H9 (cell line): ENCODE measurements at regions not wholly inside any gene's neighbourhood (a gene's known extent, or its start where the extent isn't known, plus 50 kb on each side); places are given as distances from the start of the nearest gene placed in this dataset.

Experiments
- DNase-seq: peaks from one replicate; pipeline ENCODE4 v3.0.0-alpha.2; 2017
- H2AFZ ChIP-seq: one replicate; pipeline ENCODE4 v1.6.1; 2013; ENCODE audit warnings: mild to moderate bottlenecking, low read length, control low read depth, moderate library complexity
- H2AK5ac ChIP-seq: 2 replicates; pipeline ENCODE4 v1.6.1; 2013; ENCODE audit warnings: low read length, control low read depth, mixed read lengths; ENCODE audit not compliant: insufficient read length
- H2BK120ac ChIP-seq: one replicate; pipeline ENCODE4 v1.6.1; 2013; ENCODE audit warnings: low read depth, mild to moderate bottlenecking, low read length, control low read depth, inconsistent platforms; ENCODE audit not compliant: poor library complexity, severe bottlenecking
- H2BK12ac ChIP-seq: 2 replicates; pipeline ENCODE4 v1.6.1; 2013; ENCODE audit warnings: low read length, control low read depth, mixed read lengths, low read depth; ENCODE audit not compliant: insufficient read length
- H2BK15ac ChIP-seq: 2 replicates; pipeline ENCODE4 v1.6.1; 2013; ENCODE audit warnings: low read depth, low read length, control low read depth
- H2BK20ac ChIP-seq: one replicate; pipeline ENCODE4 v1.6.1; 2013; ENCODE audit warnings: low read depth, mild to moderate bottlenecking, low read length, control low read depth, inconsistent platforms; ENCODE audit not compliant: poor library complexity, severe bottlenecking
- H2BK5ac ChIP-seq: 2 replicates; pipeline ENCODE4 v1.6.1; 2013; ENCODE audit warnings: low read length, control low read depth, mixed read lengths; ENCODE audit not compliant: insufficient read length
- H3K14ac ChIP-seq: 2 replicates; pipeline ENCODE4 v1.6.1; 2013; ENCODE audit warnings: low read length, control low read depth; ENCODE audit not compliant: insufficient read depth
- H3K18ac ChIP-seq: 2 replicates; pipeline ENCODE4 v1.6.1; 2013; ENCODE audit warnings: low read depth, mild to moderate bottlenecking, mixed read lengths, low read length, control low read depth; ENCODE audit not compliant: insufficient read length
- H3K23ac ChIP-seq: 2 replicates; pipeline ENCODE4 v1.6.1; 2013; ENCODE audit warnings: low read length, control low read depth, mixed read lengths, low read depth; ENCODE audit not compliant: insufficient read length
- H3K23me2 ChIP-seq: 2 replicates; pipeline ENCODE4 v1.6.1; 2013; ENCODE audit warnings: low read depth, mild to moderate bottlenecking, mixed read lengths, low read length, control low read depth; ENCODE audit not compliant: insufficient read length, poor library complexity, severe bottlenecking
- H3K27ac ChIP-seq: 2 replicates; pipeline ENCODE4 v1.5.1; 2013; ENCODE audit warnings: low read length, control low read depth, mixed read lengths, low read depth; ENCODE audit not compliant: insufficient read length
- H3K27me3 ChIP-seq: 2 replicates; pipeline ENCODE4 v1.6.1; 2013; ENCODE audit warnings: low read length, control low read depth, inconsistent platforms; ENCODE audit not compliant: insufficient read depth
- H3K4ac ChIP-seq: 2 replicates; pipeline ENCODE4 v1.6.1; 2013; ENCODE audit warnings: low read depth, mild to moderate bottlenecking, control low read depth, inconsistent platforms, low read length, moderate library complexity
- H3K4me1 ChIP-seq: 2 replicates; pipeline ENCODE4 v1.6.1; 2013; ENCODE audit warnings: low read length, control low read depth, inconsistent platforms; ENCODE audit not compliant: insufficient read depth
- H3K4me2 ChIP-seq: 2 replicates; pipeline ENCODE4 v1.6.1; 2013; ENCODE audit warnings: low read length, control low read depth, mixed read lengths; ENCODE audit not compliant: insufficient read length, insufficient read depth
- H3K56ac ChIP-seq: 2 replicates; pipeline ENCODE4 v1.6.1; 2013; ENCODE audit warnings: low read depth, mild to moderate bottlenecking, mixed read lengths, low read length, control low read depth; ENCODE audit not compliant: insufficient read length
- H3K79me1 ChIP-seq: 2 replicates; pipeline ENCODE4 v1.6.1; 2013; ENCODE audit warnings: low read depth, mild to moderate bottlenecking, moderate library complexity, low read length, control low read depth, inconsistent platforms; ENCODE audit not compliant: insufficient read depth, poor library complexity, severe bottlenecking
- H3K79me2 ChIP-seq: 2 replicates; pipeline ENCODE4 v1.6.1; 2013; ENCODE audit warnings: low read length, control low read depth, inconsistent platforms; ENCODE audit not compliant: insufficient read depth
- H3K9ac ChIP-seq: 2 replicates; pipeline ENCODE4 v1.6.1; 2013; ENCODE audit warnings: low read length, control low read depth, mixed read lengths; ENCODE audit not compliant: insufficient read length; ENCODE audit errors: extremely low read depth
- H3K9me3 ChIP-seq: one replicate; pipeline ENCODE4 v1.6.1; 2013; ENCODE audit warnings: low read depth, low read length, inconsistent platforms; ENCODE audit not compliant: control insufficient read depth
- H3T11ph ChIP-seq: one replicate; pipeline ENCODE4 v1.6.1; 2013; ENCODE audit warnings: mild to moderate bottlenecking, low read length, control low read depth, inconsistent platforms
- H4K20me1 ChIP-seq: one replicate; pipeline ENCODE4 v1.6.1; 2013; ENCODE audit not compliant: control insufficient read depth, insufficient read length, insufficient read depth
- H4K5ac ChIP-seq: 2 replicates; pipeline ENCODE4 v1.6.1; 2013; ENCODE audit warnings: low read depth, mild to moderate bottlenecking, mixed read lengths, low read length, control low read depth; ENCODE audit not compliant: insufficient read length
- H4K8ac ChIP-seq: replicated peaks from 2 replicates; pipeline ENCODE4 v1.6.1; 2013; ENCODE audit warnings: low read length, control low read depth, mixed read lengths, low read depth; ENCODE audit not compliant: insufficient read length
- H4K91ac ChIP-seq: 2 replicates; pipeline ENCODE4 v1.6.1; 2013; ENCODE audit warnings: low read depth, mild to moderate bottlenecking, moderate library complexity, mixed read lengths, low read length, control low read depth; ENCODE audit not compliant: insufficient read length
- H3K27ac Mint-ChIP-seq, 3 experiments: 2 replicates in 2 of 3; 3 replicates in 1 of 3; pipeline ENCODE4 v1.8.0; 2020 to 2021; ENCODE audit warnings: mixed read lengths in 3 of 3, mild to moderate bottlenecking in 1 of 3, moderate library complexity in 1 of 3
- H3K27me3 Mint-ChIP-seq: 2 replicates; pipeline ENCODE4 v1.8.0; 2021; ENCODE audit warnings: low read depth, mild to moderate bottlenecking, moderate library complexity, mixed read lengths
- H3K36me3 Mint-ChIP-seq, 3 experiments: 2 replicates in 2 of 3; 3 replicates in 1 of 3; pipeline ENCODE4 v1.8.0; 2020 to 2021; ENCODE audit warnings: low read depth in 3 of 3, mixed read lengths in 3 of 3; ENCODE audit not compliant: insufficient read depth in 1 of 3
- H3K4me1 Mint-ChIP-seq, 2 experiments: 2 replicates each; pipeline ENCODE4 v1.8.0; 2020; ENCODE audit warnings: mixed read lengths in 2 of 2
- H3K4me3 Mint-ChIP-seq, 2 experiments: 2 replicates in 1 of 2; 3 replicates in 1 of 2; pipeline ENCODE4 v1.8.0; 2020 to 2021; ENCODE audit warnings: mild to moderate bottlenecking in 2 of 2, mixed read lengths in 2 of 2, moderate library complexity in 1 of 2
- H3K9me3 Mint-ChIP-seq, 2 experiments: 2 replicates in 1 of 2; 3 replicates in 1 of 2; pipeline ENCODE4 v1.8.0; 2020; ENCODE audit warnings: mild to moderate bottlenecking in 2 of 2, mixed read lengths in 2 of 2, moderate library complexity in 1 of 2
- CTCF ChIP-seq: fragments of 200-600 bp; sonication (generic); conservative IDR thresholded peaks from 3 replicates; pipeline ENCODE4 v1.8.0; 2021; ENCODE audit warnings: antibody characterized with exemption, mild to moderate bottlenecking
- WGBS: extraction: QIAGEN DNeasy Blood & Tissue Kit; methylation state at CpG from one replicate; pipeline ENCODE4 v1.1.7; 2013; ENCODE audit warnings: missing lambda C conversion rate, low lambda C conversion rate, mixed read lengths; ENCODE audit not compliant: insufficient read length; ENCODE audit errors: extremely low coverage; 5-methylcytosine and 5-hydroxymethylcytosine counted together

GRCh38 chr5:161064781-161065180 is 212.8 kb upstream of the ATP10B start:
- no peaks in the 10 kb centered on the region for H3K9me3 Mint-ChIP-seq
- Histone ChIP-seq H3K79me1 (no peaks in the 10 kb centered on the region), H3T11ph (no peak overlapping the region), H2AK5ac (no peak overlapping the region), H3K4me1 (no peaks in the 10 kb centered on the region), H4K91ac (no peak overlapping the region), H3K9me3 (no peaks in the 10 kb centered on the region), H3K27me3 (no peaks in the 10 kb centered on the region), H2BK20ac (no peak overlapping the region), H4K20me1 (no peaks in the 10 kb centered on the region), H3K14ac (no peak overlapping the region), H3K4me2 (no peak overlapping the region), H2BK120ac (no peak overlapping the region), H3K23me2 (no peaks in the 10 kb centered on the region), H3K18ac (no peak overlapping the region), H3K4ac (no peak overlapping the region), H2BK15ac (no peak overlapping the region), H2BK12ac (no peak overlapping the region), H3K56ac (no peak overlapping the region), H3K9ac (no peak overlapping the region), H2BK5ac (no peak overlapping the region), H2AFZ (no peak overlapping the region), H3K27ac (no peak overlapping the region), H3K23ac (no peak overlapping the region), H4K8ac (no peak overlapping the region), H4K5ac (no peak overlapping the region), H3K79me2 (no peaks in the 10 kb centered on the region)
- WGBS, result no CpG with 5 or more reads among the region's 2 CpGs
- no peaks in the 10 kb centered on the region for H3K27me3 Mint-ChIP-seq
- no peak for DNase-seq
- no peak overlapping the region for H3K27ac Mint-ChIP-seq
- no peak overlapping the region for H3K4me3 Mint-ChIP-seq
- no peaks in the 10 kb centered on the region for H3K36me3 Mint-ChIP-seq
- H3K4me1 Mint-ChIP-seq, result peaks cover 9 to 10% of the 10 kb centered on the region in 2 experiments; a peak in 3 of 4 replicates
- TF ChIP-seq CTCF, result no peak
